NCI-H2107 treated with DMSO at 0.1 percent for 48 hours (cell line): ENCODE measurements at regions not wholly inside any gene's neighbourhood (a gene's known extent, or its start where the extent isn't known, plus 50 kb on each side); places are given as distances from the start of the nearest gene placed in this dataset.

Experiments used
- DNase-seq: peaks from one replicate; lab custom pipeline; 2025; ENCODE audit not compliant: unreplicated experiment; lab: John Stamatoyannopoulos, UW

DNA sequence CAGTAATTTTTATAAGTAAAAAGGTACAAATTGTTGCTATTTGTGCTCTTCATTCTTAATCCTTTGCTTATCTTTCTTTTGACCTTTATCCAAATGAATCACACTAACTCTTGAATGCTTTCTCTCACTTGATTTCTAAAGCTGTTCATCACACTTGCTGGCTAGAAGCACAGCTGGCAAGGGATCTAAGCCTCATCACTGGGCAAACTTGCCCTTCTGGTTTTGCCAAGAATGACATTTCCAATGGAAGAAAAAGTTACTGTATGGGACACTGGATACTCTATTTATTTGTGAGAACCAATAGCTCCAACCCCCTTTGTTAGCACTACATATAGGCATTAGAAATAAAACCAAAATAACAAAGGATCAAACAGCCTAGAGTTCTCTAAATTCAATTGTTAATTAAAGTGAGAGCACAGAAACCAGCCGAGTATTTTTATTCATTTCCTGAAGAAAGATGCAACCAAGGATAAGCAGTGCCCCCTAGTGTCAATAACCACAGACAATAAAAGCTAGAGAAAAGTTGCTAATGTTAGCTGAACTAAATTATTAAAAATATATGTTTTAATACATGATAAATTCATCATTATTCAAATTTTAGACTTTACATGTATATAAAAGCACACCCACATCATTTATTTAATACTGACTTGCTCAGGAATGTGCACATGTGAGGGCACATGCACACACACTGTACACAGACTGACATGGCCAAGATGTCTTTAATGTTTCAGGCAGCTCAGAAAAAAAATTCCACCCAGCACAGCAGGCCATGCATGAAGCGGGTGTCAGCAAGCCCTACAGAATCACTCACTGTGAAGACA lies 59.8 kb upstream of the POU5F2 start:
- peak; percentile 64 for DNase-seq

GRCh38 chr5:93794954-93795353 lies 53.6 kb upstream of the POU5F2 start:
- peak; percentile 85 for DNase-seq

DNA sequence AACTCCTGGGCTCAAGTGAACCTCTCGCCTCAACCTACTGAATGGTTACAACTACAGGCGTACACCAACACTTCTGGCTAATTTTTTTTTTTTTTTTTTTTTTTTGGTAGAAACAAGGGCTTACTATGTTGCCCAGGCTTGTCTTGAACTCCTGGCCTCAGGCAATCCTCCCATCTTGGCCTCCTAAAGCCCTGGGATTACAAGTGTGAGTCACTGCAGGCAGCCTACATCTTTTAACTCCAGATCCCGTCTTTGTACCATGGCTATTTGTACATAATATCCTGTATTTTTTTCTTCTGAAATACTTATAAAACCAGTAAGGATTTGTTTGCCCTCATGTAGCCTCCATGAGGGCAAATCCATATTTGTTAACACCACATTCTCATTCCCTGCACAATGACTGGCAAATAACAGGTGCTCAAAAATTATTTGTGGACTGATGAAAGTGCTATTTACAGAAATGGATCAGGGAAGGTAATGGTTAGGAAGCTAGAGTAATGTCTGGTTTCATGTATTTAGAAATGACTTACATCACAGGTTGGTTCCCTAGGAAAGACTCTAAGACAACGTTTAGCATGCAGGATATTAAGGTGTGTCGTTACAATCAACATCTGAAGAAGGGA lies 51.9 kb upstream of the POU5F2 start:
- DNase-seq, result no peak

DNA sequence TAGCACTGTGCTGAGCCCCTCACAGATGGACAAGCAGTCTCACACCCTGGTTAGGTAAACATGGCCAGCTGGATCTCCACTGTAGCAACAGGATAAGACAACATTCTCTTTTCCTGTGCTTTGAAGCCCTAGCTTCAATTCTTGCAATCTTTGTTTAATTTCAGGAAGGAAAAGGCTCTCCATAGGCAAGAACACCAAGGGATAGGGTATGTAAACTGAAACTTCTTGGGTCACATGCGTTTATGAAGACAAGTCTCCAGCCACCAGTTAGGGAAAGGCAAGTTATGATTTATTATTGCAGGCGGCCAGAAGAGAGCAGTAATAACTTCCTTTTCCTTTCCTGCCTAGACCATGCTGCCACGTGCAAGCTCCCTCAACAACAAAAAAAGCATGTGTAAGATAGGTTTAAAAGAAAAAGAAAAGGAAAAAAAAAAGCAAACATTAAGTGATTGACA lies 50.1 kb upstream of the POU5F2 start:
- peak; percentile 52 for DNase-seq
